DMS79 (cell line): ENCODE measurements at regions not wholly inside any gene's neighbourhood (a gene's known extent, or its start where the extent isn't known, plus 50 kb on each side); places are given as distances from the start of the nearest gene placed in this dataset.

Source experiments
- DNase-seq: peaks from one replicate; lab custom pipeline; 2025; lab: John Stamatoyannopoulos, UW

DNA sequence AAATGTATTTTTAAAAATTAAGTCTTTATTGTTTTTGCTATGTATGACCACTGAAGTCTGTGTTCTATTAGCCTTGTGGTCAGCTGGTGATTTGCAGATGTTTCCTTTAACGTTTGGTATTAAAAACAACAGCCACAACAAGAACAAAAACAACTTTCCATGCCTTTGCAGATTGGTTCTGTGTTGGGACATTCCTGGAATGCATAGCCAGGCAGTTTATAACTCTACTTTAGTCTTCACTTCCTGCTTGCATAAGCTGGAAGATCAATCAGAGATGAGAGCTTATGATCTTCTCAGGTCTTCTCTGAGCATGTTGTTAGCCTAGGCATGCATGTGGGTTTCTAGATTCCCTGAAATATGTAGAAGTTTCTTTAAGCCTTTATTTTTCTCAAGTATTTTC is 58.9 kb upstream of the SEMA3C start:
- no peak for DNase-seq

DNA sequence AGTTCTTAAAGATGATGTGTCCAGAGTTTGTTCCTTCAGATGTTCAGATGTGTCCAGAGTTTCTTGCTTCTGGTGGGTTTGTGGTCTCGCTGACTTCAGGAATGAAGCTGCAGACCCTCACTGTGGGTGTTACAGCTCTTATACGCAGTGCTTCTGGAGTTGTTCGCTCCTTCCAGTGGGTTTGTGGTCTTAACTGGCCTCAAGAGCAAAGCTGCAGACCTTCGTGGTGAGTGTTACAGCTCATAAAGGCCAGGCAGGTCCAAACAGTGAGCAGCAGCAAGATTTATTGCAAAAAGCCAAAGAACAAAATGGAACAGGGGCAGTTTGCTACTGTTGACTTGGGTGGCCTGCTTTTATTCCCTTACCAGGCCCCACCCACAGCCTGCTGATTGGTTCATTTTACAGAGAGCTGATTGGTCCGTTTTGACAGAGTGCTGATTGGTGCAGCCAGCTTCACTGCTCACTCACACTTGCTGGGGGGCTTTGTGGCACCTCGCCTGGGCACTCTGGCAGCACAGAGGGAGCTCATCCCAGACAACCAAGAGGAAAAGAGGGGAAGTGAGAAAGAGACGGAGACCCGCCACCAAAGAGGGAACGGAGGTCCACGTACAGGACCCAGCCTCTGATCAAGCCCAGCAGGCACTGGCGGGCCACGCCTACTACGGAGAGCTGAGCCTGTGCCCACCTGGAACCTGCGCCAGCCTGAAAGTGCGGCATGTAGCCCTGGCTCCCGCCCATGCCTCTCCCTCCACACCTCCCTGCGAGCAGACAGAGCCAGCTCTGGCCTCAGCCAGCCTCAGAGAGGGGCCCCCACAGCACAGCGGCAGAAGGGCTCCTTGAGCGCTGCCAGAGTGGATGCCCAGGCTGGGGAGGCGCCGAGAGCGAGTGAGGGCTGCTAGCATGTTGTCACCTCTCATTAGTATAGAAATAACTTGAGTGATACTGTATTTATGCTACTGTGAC is 55.8 kb upstream of the SEMA3C start:
- DNase-seq: no peak

DNA sequence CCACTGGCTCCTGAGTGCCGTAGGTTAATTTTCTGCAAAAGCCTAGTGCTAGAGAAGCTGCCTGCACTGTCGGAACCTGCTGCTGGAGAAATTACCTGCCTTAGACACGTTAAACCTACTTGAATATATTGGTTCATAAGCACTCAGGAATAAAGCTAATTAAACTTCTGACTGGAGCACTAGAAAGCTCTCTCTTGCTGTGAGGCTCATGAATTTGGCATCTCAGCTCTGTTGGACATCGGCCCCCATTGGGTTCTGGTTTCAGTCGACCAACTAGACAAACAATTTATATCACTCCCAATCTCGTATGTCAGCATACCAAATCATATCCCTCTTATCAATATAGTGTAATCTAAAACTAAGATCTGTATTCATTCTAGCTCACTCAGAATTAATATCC is 52.4 kb upstream of the SEMA3C start:
- DNase-seq: no peak
